WTC11 (cell line): ENCODE measurements at regions not wholly inside any gene's neighbourhood (a gene's known extent, or its start where the extent isn't known, plus 50 kb on each side); places are given as distances from the start of the nearest gene placed in this dataset.

ENCODE experiments used
- CREM ChIP-seq: sonication (generic); formaldehyde crosslinking; IDR thresholded peaks from 2 replicates; pipeline ENCODE4 v1.8.1; 2022; ENCODE audit warnings: mild to moderate bottlenecking, missing genetic modification reagents, moderate library complexity
- CTCF ChIP-seq: fragments of 200-600 bp; IDR thresholded peaks from 2 replicates; pipeline ENCODE4 v1.8.0; 2022; ENCODE audit warnings: antibody characterized with exemption
- ERG ChIP-seq: fragments of 250-450 bp; sonication (Bioruptor Pico); IDR thresholded peaks from 2 replicates; pipeline ENCODE4 v1.8.0; 2021; ENCODE audit warnings: mild to moderate bottlenecking
- TEAD4 ChIP-seq: sonication (generic); formaldehyde crosslinking; IDR thresholded peaks from 2 replicates; pipeline ENCODE4 v1.8.0; 2022; ENCODE audit warnings: mild to moderate bottlenecking, missing genetic modification reagents

- TF ChIP-seq TEAD4 (CRISPR knock-in tag) (no peak), CTCF (no peak), ERG (no peak), CREM (CRISPR knock-in tag) (no peak)
Measured at GRCh38 chr9:108161503-108161902, 671.9 kb upstream of the KLF4 start.
